Spinal cord (tissue), 9 donors: ENCODE measurements at regions not wholly inside any gene's neighbourhood (a gene's known extent, or its start where the extent isn't known, plus 50 kb on each side); places are given as distances from the start of the nearest gene placed in this dataset.

Source experiments
- DNase-seq, 6 donors: peaks; one replicate each; pipeline versions ENCODE4 v3.0.0 to v3.0.0-alpha.2; 2013 to 2015; ENCODE audit warnings: low spot score in 6 of 6, low read depth in 4 of 6
- H3K27ac ChIP-seq: one replicate; pipeline ENCODE4 v1.5.1; 2013; ENCODE audit warnings: low read depth, low read length, control low read depth
- H3K27me3 ChIP-seq: one replicate; pipeline ENCODE4 v1.6.1; 2013; ENCODE audit warnings: low read length; ENCODE audit not compliant: control insufficient read depth, insufficient read depth
- H3K36me3 ChIP-seq: one replicate; pipeline ENCODE4 v1.6.1; 2013; ENCODE audit warnings: low read length; ENCODE audit not compliant: control insufficient read depth, insufficient read depth
- H3K4me1 ChIP-seq: one replicate; pipeline ENCODE4 v1.6.1; 2013; ENCODE audit warnings: low read length; ENCODE audit not compliant: control insufficient read depth, insufficient read depth
- H3K4me3 ChIP-seq: one replicate; pipeline ENCODE4 v1.5.1; 2013; ENCODE audit warnings: low read depth, low read length, control low read depth
- H3K9me3 ChIP-seq: one replicate; pipeline ENCODE4 v1.6.1; 2013; ENCODE audit warnings: low read length; ENCODE audit not compliant: control insufficient read depth, insufficient read depth
- WGBS: methylation state at CpG from one replicate; pipeline ENCODE4 v1.1.5; 2013; ENCODE audit warnings: missing lambda C conversion rate; ENCODE audit not compliant: insufficient coverage; 5-methylcytosine and 5-hydroxymethylcytosine counted together
- donor health status: healthy.

DNA sequence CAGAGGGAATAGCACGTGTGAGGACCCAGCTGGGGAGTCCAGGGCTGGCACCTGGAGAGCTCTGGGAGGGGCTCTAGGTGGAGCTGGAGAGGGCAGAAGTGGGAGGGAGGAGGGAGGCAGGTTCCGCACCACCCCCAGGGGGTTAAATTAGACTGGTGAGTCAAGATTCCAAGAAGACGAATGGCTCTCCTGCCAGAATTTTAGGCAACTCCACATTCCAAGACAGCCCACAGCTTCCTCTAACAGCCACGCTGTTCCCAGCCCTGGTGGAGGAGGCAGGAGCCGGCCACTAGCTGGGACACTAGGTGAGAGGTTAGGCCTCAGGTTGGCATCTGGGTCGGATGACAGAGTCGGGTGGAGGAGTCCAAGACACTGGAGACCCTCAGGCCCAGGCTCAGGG lies 60.2 kb downstream of the TFAP2C start:
- Histone ChIP-seq H3K4me3 (no peak overlapping the region), H3K27me3 (peaks cover 3% of the 10 kb centered on the region), H3K27ac (no peak overlapping the region), H3K9me3 (no peaks in the 10 kb centered on the region), H3K36me3 (no peaks in the 10 kb centered on the region), H3K4me1 (peaks cover 5% of the 10 kb centered on the region)
- no peak for DNase-seq
- 73% methylated on average over 4 of the region's 7 CpGs for WGBS

DNA sequence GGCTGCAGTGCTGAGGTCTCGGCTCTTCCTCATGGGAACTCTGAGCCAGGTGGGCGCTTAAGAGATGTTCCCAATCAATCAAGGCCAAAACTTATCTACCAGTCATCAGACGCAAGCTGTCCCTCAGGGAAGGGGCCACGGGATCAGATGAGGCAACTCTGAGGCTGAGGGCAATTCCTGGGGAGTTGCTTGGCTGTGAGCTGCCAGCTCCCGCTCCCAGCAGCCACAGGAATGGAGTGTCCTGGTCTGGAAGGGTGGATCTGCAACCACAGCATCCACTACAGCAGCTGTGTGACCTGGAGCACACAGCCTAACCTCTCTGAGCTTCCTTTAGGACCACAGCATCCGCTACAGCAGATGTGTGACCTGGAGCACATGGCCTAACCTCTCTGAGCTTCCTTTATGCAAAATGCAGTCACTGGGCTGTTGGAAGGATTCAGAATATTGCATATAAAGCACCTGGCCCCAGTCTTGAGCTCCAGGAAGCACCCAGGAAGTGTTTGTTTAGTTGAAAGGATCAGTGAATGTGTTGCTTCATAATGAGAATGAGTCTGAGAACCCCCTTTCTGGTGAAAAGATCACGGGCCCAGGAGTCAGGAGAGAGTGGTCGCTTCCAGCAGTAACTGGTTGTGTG lies 60.9 kb downstream of the TFAP2C start:
- H3K27ac ChIP-seq = no peak overlapping the region
- H3K4me3 ChIP-seq = no peak overlapping the region
- H3K9me3 ChIP-seq = no peaks in the 10 kb centered on the region
- peaks cover 3% of the 10 kb centered on the region for H3K27me3 ChIP-seq
- WGBS = 87% methylated on average over 5 of the region's 8 CpGs
- peaks cover 5% of the 10 kb centered on the region for H3K4me1 ChIP-seq
- H3K36me3 ChIP-seq = no peaks in the 10 kb centered on the region
- DNase-seq = no peak

DNA sequence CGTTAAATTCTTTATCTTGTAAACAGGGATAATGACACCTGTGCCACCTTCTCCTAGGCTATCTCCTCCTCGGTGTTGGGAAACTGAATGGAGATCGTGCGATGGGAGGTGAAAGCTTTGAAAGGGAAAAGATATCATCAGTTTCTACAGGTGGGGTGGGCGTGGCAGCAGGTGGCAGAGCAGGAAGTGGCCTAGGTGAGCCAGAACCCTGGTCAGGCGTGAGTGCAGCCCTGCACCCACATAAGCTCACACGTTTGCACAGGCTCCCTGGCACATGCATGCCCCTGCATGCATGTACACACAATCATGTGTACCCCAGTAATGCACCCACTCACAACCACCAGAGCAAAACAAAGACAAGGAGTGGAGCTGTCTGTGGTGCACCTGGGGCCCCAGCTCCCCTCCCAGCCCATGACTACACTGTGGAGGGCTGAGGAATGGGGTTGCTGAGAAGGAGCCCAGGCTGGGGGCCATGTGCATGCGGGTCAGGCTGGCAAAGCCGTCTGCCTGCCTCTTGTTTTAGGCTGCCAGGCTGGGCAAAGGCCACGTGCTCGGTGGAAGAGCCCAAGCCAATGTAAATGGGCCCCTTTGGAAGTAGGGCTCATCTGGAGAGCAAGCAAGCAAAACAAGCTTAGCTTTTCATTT lies 61.5 kb downstream of the TFAP2C start:
- Histone ChIP-seq H3K4me3 (no peak overlapping the region), H3K9me3 (no peaks in the 10 kb centered on the region), H3K27me3 (peaks cover 3% of the 10 kb centered on the region), H3K4me1 (peaks cover 5% of the 10 kb centered on the region), H3K36me3 (no peaks in the 10 kb centered on the region), H3K27ac (no peak overlapping the region)
- no peak for DNase-seq
- 59% methylated on average over 10 of the region's 11 CpGs for WGBS

DNA sequence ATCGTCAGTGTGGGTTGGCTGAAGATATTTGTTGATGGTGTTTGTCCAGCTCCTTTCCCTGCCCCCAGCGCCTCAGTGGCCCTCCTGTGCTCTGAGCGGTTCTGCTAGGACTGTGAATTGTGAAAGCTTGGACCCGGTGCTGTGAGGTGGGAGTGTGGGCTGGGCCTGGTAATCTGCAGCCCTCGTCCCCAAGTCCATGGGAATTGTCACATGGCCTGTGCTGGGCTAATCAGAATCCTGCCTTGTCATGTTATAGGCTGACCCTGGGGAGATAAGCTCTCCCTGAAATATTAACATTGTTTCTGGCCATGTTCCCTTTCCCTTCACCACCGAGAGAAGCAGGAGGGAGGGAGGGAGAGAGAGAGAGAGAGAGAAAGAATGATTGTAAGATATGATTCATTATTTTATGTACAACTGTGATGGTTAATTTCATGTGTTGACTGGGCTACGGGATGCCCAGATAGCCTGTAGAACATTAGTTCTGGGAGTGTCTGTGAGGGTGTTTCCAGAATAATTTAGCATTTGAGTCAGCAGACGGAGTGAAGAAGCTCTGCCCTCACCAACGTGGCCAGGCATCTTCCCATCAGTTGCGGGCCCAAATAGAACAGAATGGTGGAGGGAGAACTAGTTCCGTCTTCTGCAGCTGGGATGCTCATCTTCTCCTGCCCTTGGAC lies 62.4 kb downstream of the TFAP2C start:
- Histone ChIP-seq H3K9me3 (no peaks in the 10 kb centered on the region), H3K4me3 (no peak overlapping the region), H3K27me3 (peaks cover 3% of the 10 kb centered on the region), H3K36me3 (no peaks in the 10 kb centered on the region), H3K27ac (no peak overlapping the region), H3K4me1 (no peaks in the 10 kb centered on the region)
- DNase-seq = no peak
- WGBS = 69% methylated on average over 7 of the region's 11 CpGs

DNA sequence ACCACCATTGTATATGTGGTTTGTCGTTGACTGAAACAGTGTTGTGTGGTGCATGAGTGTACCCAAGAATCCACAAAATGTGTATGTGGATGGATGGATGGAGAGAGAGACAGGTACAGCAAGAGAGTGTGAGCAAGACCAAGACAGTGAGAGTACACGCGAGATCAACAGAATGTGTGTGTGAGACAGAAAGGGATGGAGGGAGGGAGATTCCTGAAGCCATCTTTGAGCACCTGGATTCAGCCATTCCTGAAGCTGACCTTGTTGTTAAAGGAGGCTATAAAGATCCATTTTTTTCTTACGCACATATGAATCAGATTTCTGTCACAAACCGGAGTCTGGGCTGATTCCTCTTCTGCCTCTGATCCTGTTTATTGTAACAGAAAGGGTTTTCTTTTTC lies 64.1 kb downstream of the TFAP2C start:
- 96% methylated on average over 3 of the region's 5 CpGs for WGBS
- Histone ChIP-seq H3K36me3 (no peaks in the 10 kb centered on the region), H3K4me3 (no peak overlapping the region), H3K27ac (no peak overlapping the region), H3K4me1 (no peaks in the 10 kb centered on the region), H3K9me3 (no peaks in the 10 kb centered on the region), H3K27me3 (peaks cover 3% of the 10 kb centered on the region)
- no peak for DNase-seq

DNA sequence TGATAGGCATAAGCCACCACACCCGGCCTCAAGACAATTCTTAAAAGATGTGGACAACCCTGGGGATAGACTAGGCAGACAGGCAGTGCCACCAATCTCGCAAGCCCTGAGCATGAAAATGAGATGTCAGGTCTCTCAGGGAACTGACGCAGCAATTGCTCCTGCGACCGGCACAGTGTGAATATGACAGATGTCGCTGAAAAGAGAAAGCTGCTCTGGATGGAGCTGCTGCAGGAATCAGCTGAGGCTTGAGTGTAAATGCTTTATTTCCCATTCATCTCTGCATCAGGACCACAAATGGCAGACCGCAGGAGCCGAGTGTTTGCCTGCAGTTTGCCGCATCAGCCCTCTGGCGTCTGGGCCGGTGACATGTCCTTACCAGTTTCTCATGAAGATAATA lies 68.4 kb downstream of the TFAP2C start:
- WGBS = 66% methylated on average over 11 of the region's 11 CpGs
- Histone ChIP-seq H3K9me3 (no peaks in the 10 kb centered on the region), H3K27me3 (no peaks in the 10 kb centered on the region), H3K4me1 (no peaks in the 10 kb centered on the region), H3K27ac (no peak overlapping the region), H3K36me3 (no peaks in the 10 kb centered on the region), H3K4me3 (no peak overlapping the region)
- DNase-seq = peak in 1 of 6 donors; percentile 78

DNA sequence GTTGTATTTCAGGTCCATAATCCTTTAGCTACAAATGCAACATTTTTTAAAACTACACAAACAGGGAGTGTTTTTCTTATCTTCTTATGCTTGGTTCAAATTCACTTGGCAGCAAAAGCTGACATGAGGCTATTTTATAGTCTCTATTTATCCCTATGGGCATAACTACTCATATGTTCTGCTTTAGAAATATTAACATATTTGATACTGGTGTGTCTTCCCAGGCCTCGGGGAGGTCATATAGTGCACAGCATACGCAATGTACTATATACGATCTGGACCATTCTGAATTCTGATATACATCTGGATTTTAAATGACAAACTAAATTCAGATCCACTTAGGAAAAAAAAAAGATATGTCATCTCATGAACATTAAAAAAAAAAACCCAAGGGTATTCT lies 69.2 kb downstream of the TFAP2C start:
- Histone ChIP-seq H3K4me3 (no peak overlapping the region), H3K27ac (no peak overlapping the region), H3K4me1 (peaks cover 4% of the 10 kb centered on the region), H3K36me3 (no peaks in the 10 kb centered on the region), H3K9me3 (no peaks in the 10 kb centered on the region), H3K27me3 (no peaks in the 10 kb centered on the region)
- DNase-seq = no peak
- 80% methylated on average over 1 of the region's 3 CpGs for WGBS

DNA sequence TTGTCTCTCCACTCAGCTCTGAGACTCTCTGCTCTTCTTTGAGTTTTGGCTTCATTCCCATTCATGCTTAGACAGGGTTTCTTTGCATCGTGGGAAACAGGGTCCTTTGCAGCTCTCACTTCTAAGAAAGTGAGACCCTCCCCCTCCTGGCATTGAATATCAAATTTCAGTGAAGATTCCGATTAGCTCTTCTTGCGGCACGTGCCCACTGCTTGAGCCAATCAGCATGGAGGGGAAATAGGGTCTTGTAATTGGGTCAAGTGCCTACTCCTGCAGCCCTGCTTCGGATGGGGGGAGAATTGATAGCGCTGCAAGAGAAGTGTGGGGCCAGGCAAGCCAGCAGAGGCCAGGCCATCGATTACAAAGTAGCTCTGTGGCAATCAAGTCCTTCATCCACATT lies 69.6 kb downstream of the TFAP2C start:
- DNase-seq = peak in 1 of 6 donors; percentile 27
- Histone ChIP-seq H3K9me3 (no peaks in the 10 kb centered on the region), H3K27ac (no peak overlapping the region), H3K4me1 (peaks cover 6% of the 10 kb centered on the region), H3K36me3 (no peaks in the 10 kb centered on the region), H3K4me3 (no peak overlapping the region), H3K27me3 (no peaks in the 10 kb centered on the region)
- 44% methylated on average over 5 of the region's 7 CpGs for WGBS

DNA sequence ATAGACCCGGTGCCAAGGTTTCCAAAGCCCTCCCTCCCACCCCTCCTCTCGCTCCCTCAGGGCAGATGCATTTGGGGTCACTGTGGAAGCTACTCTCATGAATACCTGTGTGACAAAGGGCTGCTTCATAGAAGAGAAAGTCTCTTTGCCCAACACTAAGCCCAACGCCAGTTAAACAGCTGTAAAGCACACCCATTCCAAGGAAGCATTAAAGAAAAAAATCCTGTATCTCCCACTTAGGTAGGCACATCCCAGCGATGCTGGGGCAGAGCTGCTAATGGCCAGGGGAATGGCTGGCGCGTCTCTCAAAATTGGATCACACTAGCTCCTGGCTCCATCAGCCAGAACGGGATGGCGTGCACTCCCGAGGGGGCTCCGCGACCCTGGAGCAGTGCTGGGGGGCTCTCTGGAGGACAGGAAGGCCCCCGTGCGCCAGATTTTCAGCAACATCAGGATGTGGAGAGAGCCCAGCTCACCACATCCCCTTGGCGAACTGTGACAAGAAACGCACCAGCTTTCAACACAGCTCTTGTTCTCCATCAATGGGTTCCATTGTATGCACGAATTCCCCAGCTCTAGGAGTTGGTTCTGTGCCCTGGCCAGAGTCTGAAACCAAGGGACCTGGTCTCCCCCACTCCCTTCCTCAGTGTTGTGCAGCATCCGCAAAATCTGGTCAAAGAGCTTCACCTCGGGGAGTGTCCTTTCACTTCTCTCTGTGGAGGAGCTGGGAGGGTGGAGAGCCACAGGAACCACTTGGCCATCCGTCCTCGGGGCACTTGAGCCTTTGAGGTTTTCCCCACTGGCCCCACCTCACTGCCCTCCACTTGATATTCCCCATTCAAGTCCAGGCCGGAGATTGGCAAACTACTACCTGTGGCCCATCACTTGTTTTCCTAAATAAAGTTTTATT lies 74.1 kb downstream of the TFAP2C start:
- H3K36me3 ChIP-seq = no peaks in the 10 kb centered on the region
- 74% methylated on average over 15 of the region's 21 CpGs for WGBS
- H3K27ac ChIP-seq = no peak overlapping the region
- DNase-seq = peak in 1 of 6 donors; percentile 30
- no peak overlapping the region for H3K4me3 ChIP-seq
- H3K4me1 ChIP-seq = peaks cover 6% of the 10 kb centered on the region
- no peaks in the 10 kb centered on the region for H3K27me3 ChIP-seq
- no peaks in the 10 kb centered on the region for H3K9me3 ChIP-seq
